CD4-positive, alpha-beta T cell treated with Interleukin-4 for 4 hours (primary cell): ENCODE measurements at regions not wholly inside any gene's neighbourhood (a gene's known extent, or its start where the extent isn't known, plus 50 kb on each side); places are given as distances from the start of the nearest gene placed in this dataset.
"Not testable (repeated sequence)": the region's sequence is repeated elsewhere in the genome, so short reads cannot be mapped to it uniquely, and the experiment has no call there.

ENCODE experiments used
- DNase-seq: peaks from one replicate; pipeline ENCODE4 v3.0.0-alpha.2; 2020

GRCh38 chr4:131741836-131742235 lies 1407.3 kb upstream of the PCDH10 start:
- DNase-seq: not testable (repeated sequence)

GRCh38 chr4:131742536-131743205 lies 1406.4 kb upstream of the PCDH10 start:
- DNase-seq: not testable (repeated sequence)

- not testable (repeated sequence) for DNase-seq
Measured at GRCh38 chr4:131743348-131743747, 1405.7 kb upstream of the PCDH10 start.

- not testable (repeated sequence) for DNase-seq
Measured at GRCh38 chr4:131747203-131747602, 1401.9 kb upstream of the PCDH10 start.

- not testable (repeated sequence) for DNase-seq
Measured at GRCh38 chr4:131749224-131749623, 1399.9 kb upstream of the PCDH10 start.

- DNase-seq: not testable (repeated sequence)
Measured at GRCh38 chr4:131750006-131750405, 1399.1 kb upstream of the PCDH10 start.

GRCh38 chr4:131750469-131750868 lies 1398.6 kb upstream of the PCDH10 start:
- DNase-seq: peak; percentile 10

- not testable (repeated sequence) for DNase-seq
Measured at GRCh38 chr4:131762234-131762633, 1386.9 kb upstream of the PCDH10 start.

- no peak for DNase-seq
Measured at GRCh38 chr4:131764730-131765129, 1384.4 kb upstream of the PCDH10 start.

- DNase-seq: not testable (repeated sequence)
Measured at GRCh38 chr4:131774382-131774781, 1374.7 kb upstream of the PCDH10 start.

- DNase-seq: not testable (repeated sequence)
Measured at GRCh38 chr4:131810565-131810964, 1338.5 kb upstream of the PCDH10 start.
